ENCODE measurements at regions not wholly inside any gene's neighbourhood (a gene's known extent, or its start where the extent isn't known, plus 50 kb on each side); places are given as distances from the start of the nearest gene placed in this dataset.

DNA sequence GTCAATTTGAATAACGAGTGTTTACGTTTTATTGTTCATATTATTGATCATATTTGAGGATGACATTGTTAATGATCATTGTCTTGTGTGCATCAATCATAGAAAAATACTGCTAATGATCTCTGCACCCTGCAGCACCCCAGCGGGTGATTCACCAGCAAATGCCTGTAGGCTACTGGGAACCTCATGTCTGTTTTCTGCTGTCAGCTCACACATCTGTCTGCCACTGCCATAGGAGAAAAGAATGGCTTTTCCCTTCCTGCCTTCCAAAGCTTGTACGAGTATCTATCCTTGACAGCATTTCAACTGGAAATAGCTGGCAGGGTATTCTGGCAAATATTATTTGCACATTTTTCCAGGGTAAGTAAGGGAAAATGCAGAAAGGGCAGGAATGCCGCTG, 272.1 kb upstream of the TRAM1L1 start:
- Histone ChIP-seq H3K27me3 (ENCODE audit: insufficient read depth, low read depth, low read length) (no peaks in the 10 kb centered on the region), H3K9ac (ENCODE audit: low read length) (no peak overlapping the region), H3F3A (ENCODE audit: insufficient read depth, low read length, poor library complexity, severe bottlenecking) (no peaks in the 10 kb centered on the region), H3K27ac (ENCODE audit: low read length) (no peak overlapping the region), H3K4me3 (ENCODE audit: low read length) (no peak overlapping the region), H2AFZ (ENCODE audit: low read depth, low read length) (no peak overlapping the region), H3K9me3 (ENCODE audit: low read length) (no peaks in the 10 kb centered on the region), H3K36me3 (ENCODE audit: insufficient read depth, low read length) (no peaks in the 10 kb centered on the region), H4K20me1 (ENCODE audit: insufficient read depth) (no peaks in the 10 kb centered on the region), H3K79me2 (replicated peaks; ENCODE audit: insufficient read depth, low read length) (no peaks in the 10 kb centered on the region), H3K4me2 (ENCODE audit: low read length) (no peak overlapping the region), H3K9me2 (ENCODE audit: insufficient read depth, low read length) (no peaks in the 10 kb centered on the region)
- TF ChIP-seq MXI1 (conservative IDR thresholded peaks at IDR 0.05; ENCODE audit: poor library complexity, severe bottlenecking) (no peak), REST (IDR thresholded peaks at IDR 0.05; ENCODE audit: borderline replicate concordance) (peak; percentile 90)

GRCh38 chr4:117357866-117358265, 272.5 kb upstream of the TRAM1L1 start:
- no peaks in the 10 kb centered on the region for H3K79me2 ChIP-seq (replicated peaks; ENCODE audit: insufficient read depth, low read length)
- no peak overlapping the region for H2AFZ ChIP-seq (ENCODE audit: low read depth, low read length)
- H3K4me3 ChIP-seq (ENCODE audit: low read length) = no peak overlapping the region
- no peaks in the 10 kb centered on the region for H4K20me1 ChIP-seq (ENCODE audit: insufficient read depth)
- H3K9ac ChIP-seq (ENCODE audit: low read length) = no peak overlapping the region
- H3K36me3 ChIP-seq (ENCODE audit: insufficient read depth, low read length) = no peaks in the 10 kb centered on the region
- no peak for TF ChIP-seq EP300 (conservative IDR thresholded peaks at IDR 0.05; ENCODE audit: poor library complexity, severe bottlenecking)
- no peak for TF ChIP-seq EZH2 (IDR thresholded peaks at IDR 0.05; ENCODE audit: borderline replicate concordance, insufficient read depth, low read length, poor library complexity, severe bottlenecking)
- TF ChIP-seq SMC3 (conservative IDR thresholded peaks at IDR 0.05; ENCODE audit: poor library complexity) = no peak
- no peak for TF ChIP-seq REST (IDR thresholded peaks at IDR 0.05; ENCODE audit: borderline replicate concordance)
- no peak for TF ChIP-seq CTCF (IDR thresholded peaks at IDR 0.05; ENCODE audit: poor library complexity, severe bottlenecking)
- no peak for TF ChIP-seq RAD21 (conservative IDR thresholded peaks at IDR 0.05)
- TF ChIP-seq TAF1 (IDR thresholded peaks at IDR 0.05; ENCODE audit: low read depth) = no peak
- no peak for TF ChIP-seq POLR2AphosphoS5 (IDR thresholded peaks at IDR 0.05)
- no peak for TF ChIP-seq MXI1 (conservative IDR thresholded peaks at IDR 0.05; ENCODE audit: poor library complexity, severe bottlenecking)
- no peak overlapping the region for H3K4me2 ChIP-seq (ENCODE audit: low read length)
- no peaks in the 10 kb centered on the region for H3K9me2 ChIP-seq (ENCODE audit: insufficient read depth, low read length)
- H3F3A ChIP-seq (ENCODE audit: insufficient read depth, low read length, poor library complexity, severe bottlenecking) = no peaks in the 10 kb centered on the region
- no peak overlapping the region for H3K27ac ChIP-seq (ENCODE audit: low read length)
- H3K27me3 ChIP-seq (ENCODE audit: insufficient read depth, low read depth, low read length) = no peaks in the 10 kb centered on the region
- no peaks in the 10 kb centered on the region for H3K9me3 ChIP-seq (ENCODE audit: low read length)
